H1 (cell line): ENCODE measurements at regions not wholly inside any gene's neighbourhood (a gene's known extent, or its start where the extent isn't known, plus 50 kb on each side); places are given as distances from the start of the nearest gene placed in this dataset.

Experiments used
- CTCF ChIA-PET: fragments of 300-600 bp; sonication (Branson Sonifier 250); formaldehyde crosslinking; loops from one replicate; lab custom pipeline; 2021; ENCODE audit not compliant: partially characterized antibody; lab: Charles Lee
- POLR2A ChIA-PET: fragments of 300-600 bp; sonication (Branson Sonifier 250); formaldehyde crosslinking; loops from one replicate; lab custom pipeline; 2021; ENCODE audit warnings: inconsistent platforms; ENCODE audit not compliant: partially characterized antibody; lab: Charles Lee
- DNase-seq, 2 experiments: peaks; one replicate each; pipeline versions ENCODE4 v3.0.0 to v3.0.0-alpha.2; 2010 to 2022; ENCODE audit warnings: low spot score in 2 of 2, low read depth in 1 of 2, mixed read lengths in 1 of 2
- FAIRE-seq: peaks from 2 replicates; lab custom pipeline; 2011; peaks lifted over from hg19 to GRCh38; lab: Jason Lieb, UNC
- H2AFZ ChIP-seq: 2 replicates; pipeline ENCODE4 v1.8.1; 2012; ENCODE audit warnings: low read length, inconsistent platforms
- H2AK5ac ChIP-seq: 2 replicates; pipeline ENCODE4 v1.6.1; 2013; ENCODE audit warnings: low read depth, low read length
- H2BK120ac ChIP-seq: replicated peaks from 2 replicates; pipeline ENCODE3; 2013; ENCODE audit warnings: low read depth, low read length, inconsistent platforms
- H2BK12ac ChIP-seq: 2 replicates; pipeline ENCODE4 v1.6.1; 2013; ENCODE audit warnings: low read depth, low read length
- H2BK15ac ChIP-seq: 2 replicates; pipeline ENCODE4 v1.6.1; 2013; ENCODE audit warnings: low read length
- H2BK20ac ChIP-seq: 2 replicates; pipeline ENCODE4 v1.6.1; 2013; ENCODE audit warnings: low read length
- H2BK5ac ChIP-seq: 2 replicates; pipeline ENCODE4 v1.6.1; 2013; ENCODE audit warnings: low read depth, low read length
- H3K14ac ChIP-seq: 2 replicates; pipeline ENCODE4 v1.6.1; 2013; ENCODE audit warnings: inconsistent platforms; ENCODE audit not compliant: insufficient read length
- H3K18ac ChIP-seq: 2 replicates; pipeline ENCODE4 v1.6.1; 2013; ENCODE audit warnings: low read length; ENCODE audit errors: extremely low read depth
- H3K23ac ChIP-seq: 2 replicates; pipeline ENCODE4 v1.6.1; 2013; ENCODE audit warnings: inconsistent platforms; ENCODE audit not compliant: insufficient read length
- H3K23me2 ChIP-seq: 2 replicates; pipeline ENCODE4 v1.6.1; 2013; ENCODE audit warnings: low read depth, low read length
- H3K27ac ChIP-seq: 2 replicates; pipeline ENCODE4 v1.6.1; 2011; ENCODE audit warnings: low read depth, low read length, inconsistent platforms
- H3K27me3 ChIP-seq, 4 experiments: replicated peaks in 1 of 4; 1 replicate in 1 of 4; 2 replicates in 3 of 4; pipeline versions ENCODE4 v1.6.1 to v1.8.1; 2011 to 2013; ENCODE audit warnings: low read length in 3 of 4, mild to moderate bottlenecking in 3 of 4, inconsistent platforms in 2 of 4, mixed read lengths in 2 of 4, moderate library complexity in 1 of 4; ENCODE audit not compliant: control insufficient read depth in 3 of 4, insufficient read depth in 3 of 4; ENCODE audit errors: extremely low read depth in 1 of 4
- H3K36me3 ChIP-seq, 4 experiments: 2 replicates each; pipeline versions ENCODE4 v1.6.1 to v1.8.1; 2011 to 2013; ENCODE audit warnings: mild to moderate bottlenecking in 4 of 4, low read length in 3 of 4, moderate library complexity in 2 of 4, control low read depth in 1 of 4, inconsistent platforms in 1 of 4; ENCODE audit not compliant: insufficient read depth in 4 of 4, control insufficient read depth in 2 of 4
- H3K4ac ChIP-seq: replicated peaks from 2 replicates; pipeline ENCODE3; 2013; ENCODE audit warnings: low read length, low read depth, mixed read lengths, inconsistent platforms; ENCODE audit not compliant: insufficient read length
- H3K4me1 ChIP-seq, 4 experiments: replicated peaks in 1 of 4; 1 replicate in 1 of 4; 2 replicates in 3 of 4; pipeline versions ENCODE4 v1.6.1 to v1.8.1; 2011 to 2013; ENCODE audit warnings: low read length in 3 of 4, inconsistent platforms in 2 of 4, mixed read lengths in 1 of 4; ENCODE audit not compliant: insufficient read depth in 4 of 4, control insufficient read depth in 3 of 4
- H3K4me2 ChIP-seq, 2 experiments: 2 replicates each; pipeline versions ENCODE4 v1.6.1 to v1.8.1; 2011 to 2013; ENCODE audit warnings: low read depth in 2 of 2, low read length in 2 of 2, control low read depth in 1 of 2, inconsistent platforms in 1 of 2, mild to moderate bottlenecking in 1 of 2; ENCODE audit not compliant: insufficient read depth in 1 of 2
- H3K4me3 ChIP-seq, 4 experiments: fragments of 200-600, 300-600 bp in 1 of 4; sonication (generic), shearing (Covaris generic), sonication (Bioruptor Twin) in 1 of 4; 2 replicates each; pipeline versions ENCODE4 v1.5.1 to v1.8.1; 2011 to 2016; ENCODE audit warnings: low read length in 4 of 4, low read depth in 3 of 4, control low read depth in 2 of 4, inconsistent platforms in 2 of 4, mild to moderate bottlenecking in 2 of 4, mixed read lengths in 1 of 4, moderate library complexity in 1 of 4; ENCODE audit not compliant: insufficient read depth in 2 of 4; ENCODE audit errors: extremely low read depth in 1 of 4
- H3K56ac ChIP-seq: replicated peaks from 2 replicates; pipeline ENCODE3; 2013; ENCODE audit warnings: low read depth, mild to moderate bottlenecking, mixed read lengths, low read length, inconsistent platforms; ENCODE audit not compliant: insufficient read length
- H3K79me1 ChIP-seq: 2 replicates; pipeline ENCODE4 v1.6.1; 2013; ENCODE audit warnings: low read depth, low read length, control low read depth
- H3K79me2 ChIP-seq, 2 experiments: 2 replicates each; pipeline versions ENCODE4 v1.6.1 to v1.8.1; 2012 to 2013; ENCODE audit warnings: low read length in 2 of 2, mild to moderate bottlenecking in 2 of 2, inconsistent platforms in 1 of 2; ENCODE audit not compliant: insufficient read depth in 2 of 2, control insufficient read depth in 1 of 2
- H3K9ac ChIP-seq, 4 experiments: replicated peaks in 1 of 4; 1 replicate in 1 of 4; 2 replicates in 3 of 4; pipeline versions ENCODE4 v1.6.1 to v1.8.1; 2011 to 2013; ENCODE audit warnings: low read depth in 3 of 4, low read length in 3 of 4, control low read depth in 2 of 4, mild to moderate bottlenecking in 2 of 4, moderate library complexity in 2 of 4, inconsistent platforms in 1 of 4; ENCODE audit errors: extremely low read depth in 1 of 4
- H3K9me3 ChIP-seq, 2 experiments: 2 replicates each; pipeline versions ENCODE4 v1.6.1 to v1.8.1; 2012 to 2013; ENCODE audit warnings: mild to moderate bottlenecking in 2 of 2, moderate library complexity in 2 of 2, control low read depth in 1 of 2, inconsistent platforms in 1 of 2, low read depth in 1 of 2, low read length in 1 of 2, mixed read lengths in 1 of 2; ENCODE audit not compliant: insufficient read depth in 2 of 2
- H4K20me1 ChIP-seq, 2 experiments: replicated peaks in 1 of 2; 2 replicates each; pipeline versions ENCODE3 to v1.8.1; 2011 to 2013; ENCODE audit warnings: inconsistent platforms in 2 of 2, low read length in 2 of 2, mild to moderate bottlenecking in 1 of 2; ENCODE audit not compliant: insufficient read depth in 2 of 2, control insufficient read depth in 1 of 2
- H4K5ac ChIP-seq: 2 replicates; pipeline ENCODE4 v1.6.1; 2013; ENCODE audit warnings: low read length, low read depth, mixed read lengths, inconsistent platforms; ENCODE audit not compliant: insufficient read length
- H4K8ac ChIP-seq: 2 replicates; pipeline ENCODE4 v1.8.0; 2013; ENCODE audit warnings: mild to moderate bottlenecking, moderate library complexity, low read length, inconsistent platforms; ENCODE audit not compliant: insufficient read depth; ENCODE audit errors: extremely low read depth
- H4K91ac ChIP-seq: replicated peaks from 2 replicates; pipeline ENCODE3; 2013; ENCODE audit warnings: low read length, mixed read lengths, inconsistent platforms; ENCODE audit not compliant: insufficient read length
- ATF2 ChIP-seq: IDR thresholded peaks from 2 replicates; pipeline ENCODE4 v1.6.1; 2012; ENCODE audit warnings: low read length, inconsistent platforms
- CHD2 ChIP-seq: IDR thresholded peaks from 2 replicates; pipeline ENCODE4 v1.6.1; 2012; ENCODE audit warnings: low read length, improper control_type of control experiment
- CTBP2 ChIP-seq: IDR thresholded peaks from 2 replicates; pipeline ENCODE4 v1.7.0; 2011; ENCODE audit warnings: borderline replicate concordance, mild to moderate bottlenecking, moderate library complexity, mixed read lengths, low read length; ENCODE audit not compliant: insufficient read depth, insufficient read length
- EGR1 ChIP-seq: IDR thresholded peaks from 2 replicates; pipeline ENCODE4 v1.6.1; 2011; ENCODE audit warnings: low read depth, low read length, borderline replicate concordance
- MAX ChIP-seq: IDR thresholded peaks from 2 replicates; pipeline ENCODE4 v1.6.1; 2012; ENCODE audit warnings: inconsistent platforms
- RFX5 ChIP-seq: IDR thresholded peaks from 2 replicates; pipeline ENCODE4 v1.6.1; 2011; ENCODE audit warnings: low read depth, low read length, improper control_type of control experiment, borderline replicate concordance
- RXRA ChIP-seq: IDR thresholded peaks from 2 replicates; pipeline ENCODE4 v1.6.1; 2011; ENCODE audit warnings: low read depth, mild to moderate bottlenecking, low read length, moderate library complexity; ENCODE audit not compliant: insufficient read depth
- SIN3A ChIP-seq, 2 experiments: IDR thresholded peaks in 1 of 2; conservative IDR thresholded peaks in 1 of 2; 2 replicates each; pipeline ENCODE4 v1.6.1; 2011 to 2012; ENCODE audit warnings: low read length in 2 of 2, improper control_type of control experiment in 1 of 2, low read depth in 1 of 2, mild to moderate bottlenecking in 1 of 2
- SP1 ChIP-seq: IDR thresholded peaks from 2 replicates; pipeline ENCODE4 v1.6.1; 2011; ENCODE audit warnings: low read depth, low read length
- SP2 ChIP-seq: IDR thresholded peaks from 2 replicates; pipeline ENCODE4 v1.6.1; 2012; ENCODE audit warnings: mild to moderate bottlenecking, low read length, inconsistent platforms
- WGBS, 2 experiments: shearing (Covaris generic) in 1 of 2; methylation state at CpG; one replicate each; pipeline versions ENCODE4 v1.1.6 to v1.1.7; 2013 to 2015; ENCODE audit warnings: low lambda C conversion rate in 2 of 2, mixed read lengths in 2 of 2, inconsistent platforms in 1 of 2, low coverage in 1 of 2, missing lambda C conversion rate in 1 of 2; ENCODE audit not compliant: insufficient replicate concordance in 2 of 2, insufficient coverage in 1 of 2, insufficient read length in 1 of 2; ENCODE audit errors: extremely low coverage in 1 of 2, missing lambda C conversion rate in 1 of 2; 5-methylcytosine and 5-hydroxymethylcytosine counted together

GRCh38 chr20:50445354-50446151, 64.6 kb upstream of the PTPN1 start:
- no peaks in the 10 kb centered on the region for H3K4me1 ChIP-seq
- H2BK20ac ChIP-seq = no peak overlapping the region
- H3K79me1 ChIP-seq = no peaks in the 10 kb centered on the region
- CTCF ChIA-PET = interaction anchor here (1.0 kb wide), 1 partner anchor 12 kb away, joined by 4 read pairs; no protein-coding TSS in a partner anchor
- DNase-seq (no peak), FAIRE-seq (no peak)
- H3K4me3 ChIP-seq = no peak overlapping the region
- no peak overlapping the region for H3K9ac ChIP-seq
- H3K4me2 ChIP-seq = no peak overlapping the region
- no peak overlapping the region for H3K4ac ChIP-seq
- H4K91ac ChIP-seq = no peak overlapping the region
- no peaks in the 10 kb centered on the region; the same call in 1 of the 2 replicates for H3K23me2 ChIP-seq
- no peak overlapping the region for H2BK120ac ChIP-seq
- H3K79me2 ChIP-seq = no peaks in the 10 kb centered on the region
- H2BK12ac ChIP-seq = no peak overlapping the region
- H2AK5ac ChIP-seq = no peak overlapping the region
- H2BK5ac ChIP-seq = no peak overlapping the region
- no peaks in the 10 kb centered on the region for H3K9me3 ChIP-seq
- H4K8ac ChIP-seq = no peak overlapping the region
- no peak overlapping the region for H3K18ac ChIP-seq
- H3K56ac ChIP-seq = no peak overlapping the region
- 84% methylated on average over 13 of the region's 13 CpGs; no CpG with 5 or more reads in 1 of the 2 experiments for WGBS, 2 experiments
- no peak overlapping the region for H4K5ac ChIP-seq
- no peaks in the 10 kb centered on the region for H3K36me3 ChIP-seq
- H4K20me1 ChIP-seq = no peaks in the 10 kb centered on the region
- no peaks in the 10 kb centered on the region for H3K27me3 ChIP-seq
- no peak overlapping the region for H3K14ac ChIP-seq
- POLR2A ChIA-PET = interaction anchor here (0.7 kb wide), 1 partner anchor 26 kb away, joined by 3 read pairs; no protein-coding TSS in a partner anchor
- H2BK15ac ChIP-seq = no peak overlapping the region
- no peak overlapping the region for H3K23ac ChIP-seq
- no peak overlapping the region for H2AFZ ChIP-seq
- H3K27ac ChIP-seq = no peak overlapping the region
- TF ChIP-seq EGR1 = no peak
- no peak for TF ChIP-seq CHD2
- no peak for TF ChIP-seq SP2
- no peak for TF ChIP-seq RFX5
- no peak for TF ChIP-seq SP1
- TF ChIP-seq ATF2 = no peak
- TF ChIP-seq CTBP2 = no peak
- TF ChIP-seq SIN3A (conservative IDR thresholded peaks at IDR 0.05 in 1 of 2, IDR thresholded peaks at IDR 0.05 in 1 of 2; ENCODE audit: low read depth in 1 of 2, low read length in 2 of 2) = no peak
- TF ChIP-seq MAX = no peak
- TF ChIP-seq RXRA = no peak
